GM23248 (cell line): ENCODE measurements at regions not wholly inside any gene's neighbourhood (a gene's known extent, or its start where the extent isn't known, plus 50 kb on each side); places are given as distances from the start of the nearest gene placed in this dataset.

Experiments used
- DNase-seq: peaks from one replicate; pipeline ENCODE4 v3.0.0-alpha.2; 2015
- H2AFZ ChIP-seq: fragments of 200-600 bp; sonication (generic); 2 replicates; pipeline ENCODE4 v1.6.1; 2016; ENCODE audit warnings: antibody characterized with exemption
- H3F3A ChIP-seq: fragments of 200-600 bp; sonication (generic); 2 replicates; pipeline ENCODE4 v1.6.1; 2016; ENCODE audit warnings: mild to moderate bottlenecking, antibody characterized with exemption, mixed run types; ENCODE audit not compliant: insufficient read depth
- H3K27ac ChIP-seq: fragments of 200-600 bp; sonication (generic); 2 replicates; pipeline ENCODE4 v1.5.1; 2016; ENCODE audit warnings: mild to moderate bottlenecking
- H3K27me3 ChIP-seq: fragments of 200-600 bp; sonication (generic); replicated peaks from 2 replicates; pipeline ENCODE4 v1.6.1; 2016; ENCODE audit warnings: mild to moderate bottlenecking; ENCODE audit not compliant: insufficient read depth
- H3K36me3 ChIP-seq: fragments of 200-600 bp; sonication (generic); 2 replicates; pipeline ENCODE4 v1.6.1; 2016; ENCODE audit warnings: low read depth, mild to moderate bottlenecking
- H3K4me1 ChIP-seq: fragments of 200-600 bp; sonication (generic); 2 replicates; pipeline ENCODE4 v1.6.1; 2016; ENCODE audit warnings: mild to moderate bottlenecking; ENCODE audit not compliant: insufficient read depth
- H3K4me2 ChIP-seq: fragments of 200-600 bp; sonication (generic); one replicate; pipeline ENCODE4 v1.6.1; 2016; ENCODE audit warnings: mild to moderate bottlenecking; ENCODE audit not compliant: unreplicated experiment
- H3K4me3 ChIP-seq: fragments of 200-600 bp; sonication (generic); 2 replicates; pipeline ENCODE4 v1.5.1; 2016; ENCODE audit warnings: mild to moderate bottlenecking
- H3K79me2 ChIP-seq: fragments of 200-600 bp; sonication (generic); 2 replicates; pipeline ENCODE4 v1.6.1; 2016; ENCODE audit warnings: mild to moderate bottlenecking; ENCODE audit not compliant: insufficient read depth
- H3K9ac ChIP-seq: fragments of 200-600 bp; sonication (generic); 2 replicates; pipeline ENCODE4 v1.6.1; 2016; ENCODE audit warnings: mild to moderate bottlenecking
- H3K9me2 ChIP-seq: fragments of 200-600 bp; sonication (generic); 2 replicates; pipeline ENCODE4 v1.6.1; 2016; ENCODE audit warnings: mixed run types, mild to moderate bottlenecking, moderate library complexity; ENCODE audit not compliant: insufficient read depth
- H3K9me3 ChIP-seq: fragments of 200-600 bp; sonication (generic); one replicate; pipeline ENCODE4 v1.6.1; 2017; ENCODE audit warnings: low read depth
- H4K20me1 ChIP-seq: fragments of 200-600 bp; sonication (generic); 2 replicates; pipeline ENCODE4 v1.6.0; 2016; ENCODE audit not compliant: insufficient read depth
- EZH2 ChIP-seq: fragments of 200-600 bp; sonication (generic); IDR thresholded peaks from 2 replicates; pipeline ENCODE4 v1.6.1; 2018; ENCODE audit warnings: antibody characterized with exemption, mild to moderate bottlenecking; ENCODE audit not compliant: insufficient read depth, poor library complexity, severe bottlenecking
- EZH2phosphoT487 ChIP-seq: fragments of 200-600 bp; sonication (generic); IDR thresholded peaks from 2 replicates; pipeline ENCODE4 v1.6.1; 2018; ENCODE audit warnings: antibody characterized with exemption, moderate library complexity, mild to moderate bottlenecking, low read depth; ENCODE audit not compliant: insufficient read depth
- WGBS, 2 experiments: methylation state at CpG; one replicate each; pipeline ENCODE4 v1.1.6; 2015 to 2017; ENCODE audit warnings: low lambda C conversion rate in 2 of 2, low coverage in 1 of 2; ENCODE audit errors: missing lambda C conversion rate in 2 of 2; 5-methylcytosine and 5-hydroxymethylcytosine counted together
- in situ Hi-C: fragments of 300-500 bp; cut with MboI; formaldehyde crosslinking; loops from 2 replicates; pipeline ENCODE4 v1.15.0; 2020

DNA sequence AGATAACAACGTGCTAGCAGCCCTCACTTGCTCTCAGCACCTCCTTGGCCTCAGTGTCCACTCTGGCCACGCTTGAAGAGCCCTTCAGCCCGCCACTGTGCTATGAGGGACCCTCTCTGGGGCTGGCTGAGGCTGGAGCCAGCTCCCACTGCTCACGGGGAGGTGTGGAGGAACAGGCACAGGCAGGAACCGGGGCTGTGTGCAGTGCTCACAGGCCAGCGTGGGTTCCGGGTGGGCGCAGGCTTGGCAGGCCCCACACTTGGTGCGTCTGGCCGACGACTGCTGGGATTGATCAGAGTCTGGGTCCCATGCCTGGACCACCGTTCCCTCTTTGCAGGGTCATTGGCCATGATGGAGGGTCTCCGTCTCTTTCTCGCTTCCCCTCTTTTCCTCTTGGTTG lies 194.3 kb upstream of the GRAMD2B start:
- no peak overlapping the region for H3K4me3 ChIP-seq
- peaks cover 4% of the 10 kb centered on the region; the same call in 1 of the 2 replicates for H3K27me3 ChIP-seq
- no peaks in the 10 kb centered on the region for H3F3A ChIP-seq
- no peak overlapping the region for H3K9ac ChIP-seq
- H3K9me2 ChIP-seq: no peaks in the 10 kb centered on the region
- H4K20me1 ChIP-seq: no peaks in the 10 kb centered on the region
- TF ChIP-seq EZH2phosphoT487: no peak
- no peak for TF ChIP-seq EZH2
- H2AFZ ChIP-seq: no peak overlapping the region
- H3K27ac ChIP-seq: no peak overlapping the region
- no peak for DNase-seq
- H3K4me2 ChIP-seq: no peak overlapping the region
- H3K9me3 ChIP-seq: no peaks in the 10 kb centered on the region
- no peaks in the 10 kb centered on the region for H3K4me1 ChIP-seq
- H3K79me2 ChIP-seq: no peaks in the 10 kb centered on the region
- H3K36me3 ChIP-seq: no peaks in the 10 kb centered on the region
- in situ Hi-C loops: no loop called here
- WGBS, 2 experiments: 61 to 71% methylated on average over 6 to 14 of the region's 14 CpGs

- no peak for DNase-seq
- H3K9me3 ChIP-seq: no peaks in the 10 kb centered on the region
- no peaks in the 10 kb centered on the region for H4K20me1 ChIP-seq
- no peaks in the 10 kb centered on the region for H3F3A ChIP-seq
- WGBS, 2 experiments: 52 to 58% methylated on average over 5 of the region's 5 CpGs
- H3K27ac ChIP-seq: no peak overlapping the region
- no peak overlapping the region for H3K4me2 ChIP-seq
- no peaks in the 10 kb centered on the region for H3K9me2 ChIP-seq
- no peak for TF ChIP-seq EZH2phosphoT487
- TF ChIP-seq EZH2: no peak
- no peaks in the 10 kb centered on the region for H3K4me1 ChIP-seq
- H3K79me2 ChIP-seq: no peaks in the 10 kb centered on the region
- peaks cover 12% of the 10 kb centered on the region; the same call in 1 of the 2 replicates for H3K27me3 ChIP-seq
- no peak overlapping the region for H3K9ac ChIP-seq
- H2AFZ ChIP-seq: no peak overlapping the region
- no peaks in the 10 kb centered on the region for H3K36me3 ChIP-seq
- in situ Hi-C loops: no loop called here
- no peak overlapping the region for H3K4me3 ChIP-seq
Measured at GRCh38 chr5:126233256-126233655, 190.0 kb upstream of the GRAMD2B start.

DNA sequence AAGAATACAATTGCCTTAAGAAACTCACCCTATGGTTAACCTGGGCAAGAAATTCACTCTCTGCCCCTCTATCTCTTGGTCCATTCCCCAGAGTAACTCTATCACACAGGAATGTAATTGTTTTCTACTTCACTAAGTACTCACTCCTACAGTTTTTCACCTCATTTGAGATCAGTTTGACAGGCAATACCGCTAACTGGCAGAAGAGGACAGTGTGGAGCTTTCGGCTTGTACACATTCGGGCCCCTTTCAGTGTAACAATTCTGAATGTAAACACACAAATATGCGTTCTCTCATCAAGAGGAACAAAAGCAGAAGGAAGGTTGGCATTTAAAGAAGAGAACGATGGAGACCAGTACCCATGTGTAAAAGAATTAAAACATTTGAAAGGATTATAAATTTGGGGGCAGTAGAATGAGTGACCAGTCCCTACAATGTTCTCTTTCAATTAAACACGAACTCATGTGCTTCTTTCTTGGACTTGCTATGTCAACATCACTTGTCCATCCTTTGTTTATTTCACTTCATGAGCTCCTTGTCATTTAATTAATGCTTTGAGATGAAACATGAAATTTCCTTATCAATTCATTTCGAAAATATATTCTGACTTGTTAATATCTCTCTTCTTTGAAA lies 188.5 kb upstream of the GRAMD2B start:
- H3K9me3 ChIP-seq: no peaks in the 10 kb centered on the region
- H3K27ac ChIP-seq: no peak overlapping the region
- WGBS, 2 experiments: 60 to 65% methylated on average over 7 of the region's 7 CpGs
- no peaks in the 10 kb centered on the region for H3F3A ChIP-seq
- no peaks in the 10 kb centered on the region for H3K79me2 ChIP-seq
- in situ Hi-C loops: no loop called here
- DNase-seq: peak; percentile 24
- H3K4me3 ChIP-seq: no peak overlapping the region
- no peaks in the 10 kb centered on the region for H3K9me2 ChIP-seq
- no peaks in the 10 kb centered on the region for H3K4me1 ChIP-seq
- H3K27me3 ChIP-seq: peaks cover 12% of the 10 kb centered on the region; the same call in 1 of the 2 replicates
- no peak for TF ChIP-seq EZH2phosphoT487
- no peak for TF ChIP-seq EZH2
- H3K36me3 ChIP-seq: no peaks in the 10 kb centered on the region
- H4K20me1 ChIP-seq: no peaks in the 10 kb centered on the region
- H3K9ac ChIP-seq: no peak overlapping the region
- H3K4me2 ChIP-seq: no peak overlapping the region
- H2AFZ ChIP-seq: no peak overlapping the region

GRCh38 chr5:126235628-126236027 lies 187.6 kb upstream of the GRAMD2B start:
- in situ Hi-C loops: no loop called here
- WGBS, 2 experiments: 70 to 75% methylated on average over 7 of the region's 7 CpGs
- Histone ChIP-seq H4K20me1 (no peaks in the 10 kb centered on the region), H3K4me1 (no peaks in the 10 kb centered on the region), H3K9ac (no peak overlapping the region), H3F3A (no peaks in the 10 kb centered on the region), H3K79me2 (no peaks in the 10 kb centered on the region), H3K4me3 (no peak overlapping the region), H3K4me2 (no peak overlapping the region), H3K9me3 (no peaks in the 10 kb centered on the region), H3K36me3 (no peaks in the 10 kb centered on the region), H3K9me2 (no peaks in the 10 kb centered on the region), H3K27ac (no peak overlapping the region), H3K27me3 (peaks cover 12% of the 10 kb centered on the region; the same call in 1 of the 2 replicates), H2AFZ (no peak overlapping the region)
- TF ChIP-seq EZH2: no peak
- no peak for TF ChIP-seq EZH2phosphoT487
- DNase-seq: no peak

GRCh38 chr5:126236994-126237393 lies 186.2 kb upstream of the GRAMD2B start:
- Histone ChIP-seq H3K27ac (no peak overlapping the region), H3K4me3 (no peak overlapping the region), H3K79me2 (no peaks in the 10 kb centered on the region), H2AFZ (no peak overlapping the region), H4K20me1 (no peaks in the 10 kb centered on the region), H3F3A (no peaks in the 10 kb centered on the region), H3K9me2 (no peaks in the 10 kb centered on the region), H3K36me3 (no peaks in the 10 kb centered on the region), H3K4me2 (no peak overlapping the region), H3K4me1 (no peaks in the 10 kb centered on the region), H3K27me3 (peaks cover 17% of the 10 kb centered on the region; the same call in 1 of the 2 replicates), H3K9ac (no peak overlapping the region), H3K9me3 (no peaks in the 10 kb centered on the region)
- in situ Hi-C loops: no loop called here
- TF ChIP-seq EZH2 (no peak), EZH2phosphoT487 (no peak)
- WGBS, 2 experiments: 45 to 52% methylated on average over 2 of the region's 2 CpGs
- DNase-seq: no peak
